ENCODE measurements at regions not wholly inside any gene's neighbourhood (a gene's known extent, or its start where the extent isn't known, plus 50 kb on each side); places are given as distances from the start of the nearest gene placed in this dataset.

- no peak for FAIRE-seq
These were observed 157.7 kb upstream of the PITX2 start for GRCh38 chr4:110780538-110780937.

GRCh38 chr4:110781944-110782343 lies 159.1 kb upstream of the PITX2 start:
- no peak for FAIRE-seq

GRCh38 chr4:110787109-110787508 lies 164.2 kb upstream of the PITX2 start:
- FAIRE-seq: no peak

- FAIRE-seq: no peak
These were observed 164.8 kb upstream of the PITX2 start for GRCh38 chr4:110787707-110788106.

- no peak for FAIRE-seq
These were observed 165.4 kb upstream of the PITX2 start for GRCh38 chr4:110788302-110788701.

GRCh38 chr4:110792036-110792435 lies 169.2 kb upstream of the PITX2 start:
- no peak for FAIRE-seq

- no peak for FAIRE-seq
These were observed 170.5 kb upstream of the PITX2 start for GRCh38 chr4:110793381-110793801.

- no peak for FAIRE-seq
These were observed 171.1 kb upstream of the PITX2 start for GRCh38 chr4:110793890-110794554.

GRCh38 chr4:110795971-110796370 lies 173.1 kb upstream of the PITX2 start:
- no peak for FAIRE-seq

- FAIRE-seq: no peak
These were observed 174.6 kb upstream of the PITX2 start for GRCh38 chr4:110797486-110797885.

GRCh38 chr4:110798687-110799086 lies 175.8 kb upstream of the PITX2 start:
- FAIRE-seq: no peak

GRCh38 chr4:110799211-110799610 lies 176.3 kb upstream of the PITX2 start:
- FAIRE-seq: no peak

GRCh38 chr4:110801591-110801990 lies 178.7 kb upstream of the PITX2 start:
- FAIRE-seq: no peak

GRCh38 chr4:110808351-110808878 lies 185.5 kb upstream of the PITX2 start:
- no peak for FAIRE-seq

- no peak for FAIRE-seq
These were observed 193.1 kb upstream of the PITX2 start for GRCh38 chr4:110815950-110816349.

- FAIRE-seq: no peak
These were observed 193.5 kb upstream of the PITX2 start for GRCh38 chr4:110816367-110816766.

- no peak for FAIRE-seq
These were observed 198.3 kb upstream of the PITX2 start for GRCh38 chr4:110821186-110821585.

GRCh38 chr4:110823251-110823650 lies 200.4 kb upstream of the PITX2 start:
- FAIRE-seq: no peak

- FAIRE-seq: no peak
These were observed 201.5 kb upstream of the PITX2 start for GRCh38 chr4:110824344-110824743.

GRCh38 chr4:110826656-110827055 lies 203.8 kb upstream of the PITX2 start:
- no peak for FAIRE-seq

- FAIRE-seq: no peak
These were observed 207.6 kb upstream of the PITX2 start for GRCh38 chr4:110830461-110830860.

GRCh38 chr4:110837896-110838450 lies 215.1 kb upstream of the PITX2 start:
- FAIRE-seq: no peak

GRCh38 chr4:110840221-110840654 lies 217.4 kb upstream of the PITX2 start:
- FAIRE-seq: no peak

- FAIRE-seq: no peak
These were observed 225.9 kb upstream of the PITX2 start for GRCh38 chr4:110848787-110849186.

- FAIRE-seq: no peak
These were observed 226.6 kb upstream of the PITX2 start for GRCh38 chr4:110849461-110849860.

Data from TTC549 (cell line).